ENCODE measurements at regions not wholly inside any gene's neighbourhood (a gene's known extent, or its start where the extent isn't known, plus 50 kb on each side); places are given as distances from the start of the nearest gene placed in this dataset.

DNA sequence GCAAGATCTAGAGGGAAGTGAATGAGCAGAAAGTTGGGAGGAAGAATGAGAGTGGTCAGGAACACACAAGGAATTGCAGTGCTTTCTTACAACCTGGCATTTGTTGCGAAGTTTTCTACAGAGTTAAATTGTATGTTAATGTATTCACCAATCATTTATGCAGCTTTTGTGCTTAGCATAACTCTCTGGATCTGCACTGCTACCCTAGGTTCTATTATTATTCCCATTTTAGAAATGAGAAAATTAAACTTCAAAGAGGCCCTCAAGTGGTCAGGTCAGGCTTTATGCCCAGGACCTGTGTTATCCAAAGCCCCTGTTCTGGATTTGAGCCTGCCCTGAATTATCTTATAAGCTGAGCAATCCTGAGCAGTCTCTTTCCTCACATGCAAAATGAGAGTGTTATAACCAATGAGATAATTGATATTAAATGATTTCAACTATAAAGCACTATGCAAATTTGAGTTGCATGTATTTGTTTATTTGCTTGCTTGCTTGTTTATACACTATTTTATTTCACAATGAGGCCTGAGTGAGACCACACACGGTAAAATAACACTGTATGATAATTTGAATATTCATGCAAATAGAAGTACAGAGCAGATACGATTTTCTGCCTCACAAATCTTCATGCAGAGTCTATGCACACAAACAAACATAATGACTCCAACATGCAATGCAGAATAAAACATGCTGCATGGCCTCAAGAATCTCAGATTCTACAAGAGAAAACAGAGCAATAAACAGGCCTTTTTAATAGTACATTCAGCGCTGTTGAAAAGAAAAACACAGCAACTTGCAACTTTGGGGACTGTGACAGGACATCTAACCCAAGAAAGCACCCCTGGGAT lies 323.0 kb downstream of the PLPP3 start:
- Histone ChIP-seq H2AFZ (ENCODE audit: low read length) (no peak overlapping the region), H3K4me2 (ENCODE audit: low read length) (no peak overlapping the region), H3K9me2 (ENCODE audit: insufficient read depth, low read length) (no peaks in the 10 kb centered on the region), H4K20me1 (ENCODE audit: insufficient read depth, low read length) (no peaks in the 10 kb centered on the region), H3K4me1 (ENCODE audit: insufficient read depth, low read length, poor library complexity, severe bottlenecking) (no peaks in the 10 kb centered on the region), H3K9me3 (ENCODE audit: low read length) (no peaks in the 10 kb centered on the region), H3K79me2 (ENCODE audit: insufficient read depth, low read depth, low read length) (no peaks in the 10 kb centered on the region), H3K4me3 (ENCODE audit: low read depth, low read length, poor library complexity, severe bottlenecking) (no peak overlapping the region), H3K27ac (ENCODE audit: low read depth, low read length, poor library complexity, severe bottlenecking) (no peak overlapping the region), H3K36me3 (ENCODE audit: insufficient read depth, low read length) (no peaks in the 10 kb centered on the region)
- no peak for DNase-seq (ENCODE audit: low spot score)
- BruUV-seq (replicated peaks), result no TSS peak
- ChIA-PET POLR2A (no interaction called here), CTCF (ENCODE audit: unreplicated experiment) (no interaction called here)
- no peak for TF ChIP-seq EZH2phosphoT487 (IDR thresholded peaks at IDR 0.05; ENCODE audit: borderline replicate concordance, low read depth, low read length)
- TF ChIP-seq, protein P1, sequence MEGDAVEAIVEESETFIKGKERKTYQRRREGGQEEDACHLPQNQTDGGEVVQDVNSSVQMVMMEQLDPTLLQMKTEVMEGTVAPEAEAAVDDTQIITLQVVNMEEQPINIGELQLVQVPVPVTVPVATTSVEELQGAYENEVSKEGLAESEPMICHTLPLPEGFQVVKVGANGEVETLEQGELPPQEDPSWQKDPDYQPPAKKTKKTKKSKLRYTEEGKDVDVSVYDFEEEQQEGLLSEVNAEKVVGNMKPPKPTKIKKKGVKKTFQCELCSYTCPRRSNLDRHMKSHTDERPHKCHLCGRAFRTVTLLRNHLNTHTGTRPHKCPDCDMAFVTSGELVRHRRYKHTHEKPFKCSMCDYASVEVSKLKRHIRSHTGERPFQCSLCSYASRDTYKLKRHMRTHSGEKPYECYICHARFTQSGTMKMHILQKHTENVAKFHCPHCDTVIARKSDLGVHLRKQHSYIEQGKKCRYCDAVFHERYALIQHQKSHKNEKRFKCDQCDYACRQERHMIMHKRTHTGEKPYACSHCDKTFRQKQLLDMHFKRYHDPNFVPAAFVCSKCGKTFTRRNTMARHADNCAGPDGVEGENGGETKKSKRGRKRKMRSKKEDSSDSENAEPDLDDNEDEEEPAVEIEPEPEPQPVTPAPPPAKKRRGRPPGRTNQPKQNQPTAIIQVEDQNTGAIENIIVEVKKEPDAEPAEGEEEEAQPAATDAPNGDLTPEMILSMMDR (conservative IDR thresholded peaks at IDR 0.05; ENCODE audit: low read length), result no peak
- intact Hi-C loops (cut with micrococcal nuclease; ENCODE audit: unreplicated experiment), result no loop called here

DNA sequence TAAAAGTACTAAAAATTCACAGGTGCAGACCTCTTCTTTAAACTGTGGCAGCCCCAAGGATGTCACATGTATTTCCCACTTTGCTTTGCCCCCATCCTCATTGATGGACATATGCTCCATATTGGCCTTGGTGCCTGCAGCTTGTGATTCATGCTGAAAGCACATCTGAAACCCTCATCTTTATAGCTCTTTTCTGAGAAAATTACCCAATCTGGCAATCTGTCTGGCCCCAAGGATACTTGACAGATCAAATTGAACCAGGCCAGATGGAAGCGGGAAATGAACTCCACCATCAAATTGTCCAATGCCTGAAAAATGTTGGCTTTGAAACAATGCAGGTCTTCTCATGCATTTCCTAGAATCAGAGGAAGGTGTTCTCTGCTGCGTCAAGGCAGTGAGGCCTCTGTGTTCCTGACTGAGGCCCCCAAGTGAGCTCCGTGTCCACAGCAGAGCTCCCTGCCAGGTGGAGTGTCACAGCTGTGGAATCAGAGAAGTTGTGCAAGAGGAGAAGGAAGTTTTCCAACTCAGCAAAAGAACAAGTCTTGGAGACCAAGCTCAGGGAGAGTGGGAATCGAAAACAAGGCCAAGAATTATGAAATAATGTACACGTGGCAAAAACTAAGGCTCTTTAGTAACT lies 323.7 kb downstream of the PLPP3 start:
- ChIA-PET POLR2A (no interaction called here), CTCF (ENCODE audit: unreplicated experiment) (no interaction called here)
- Histone ChIP-seq H3K79me2 (ENCODE audit: insufficient read depth, low read depth, low read length) (no peaks in the 10 kb centered on the region), H3K9me3 (ENCODE audit: low read length) (no peaks in the 10 kb centered on the region), H3K4me3 (ENCODE audit: low read depth, low read length, poor library complexity, severe bottlenecking) (no peak overlapping the region), H3K4me2 (ENCODE audit: low read length) (no peak overlapping the region), H3K36me3 (ENCODE audit: insufficient read depth, low read length) (no peaks in the 10 kb centered on the region), H3K27ac (ENCODE audit: low read depth, low read length, poor library complexity, severe bottlenecking) (no peak overlapping the region), H4K20me1 (ENCODE audit: insufficient read depth, low read length) (no peaks in the 10 kb centered on the region), H3K4me1 (ENCODE audit: insufficient read depth, low read length, poor library complexity, severe bottlenecking) (no peaks in the 10 kb centered on the region), H3K9me2 (ENCODE audit: insufficient read depth, low read length) (no peaks in the 10 kb centered on the region), H2AFZ (ENCODE audit: low read length) (no peak overlapping the region)
- intact Hi-C loops (cut with micrococcal nuclease; ENCODE audit: unreplicated experiment), result no loop called here
- no TSS peak for BruUV-seq (replicated peaks)
- DNase-seq (ENCODE audit: low spot score), result no peak
- TF ChIP-seq, protein P1 (conservative IDR thresholded peaks at IDR 0.05; ENCODE audit: low read length), result no peak
- TF ChIP-seq EZH2phosphoT487 (IDR thresholded peaks at IDR 0.05; ENCODE audit: borderline replicate concordance, low read depth, low read length), result no peak

DNA sequence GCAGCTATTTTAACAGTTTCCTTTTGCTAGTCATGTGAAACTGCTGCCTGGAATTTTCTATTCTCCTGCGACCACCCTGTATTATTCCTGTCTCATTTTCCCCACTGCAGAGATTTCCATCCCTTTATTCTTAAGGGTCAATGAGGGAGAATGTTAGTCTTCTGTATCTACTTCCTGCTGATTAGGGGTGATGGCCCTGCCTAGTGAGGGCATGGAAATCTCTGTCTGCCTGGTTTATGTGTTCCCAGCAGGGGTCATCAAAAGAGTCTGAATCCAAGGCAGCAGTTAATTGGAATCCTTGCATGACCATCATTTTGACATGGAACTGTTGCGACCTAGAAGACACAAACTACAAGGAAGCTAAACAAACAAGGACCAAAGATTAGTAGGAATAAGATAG lies 325.2 kb downstream of the PLPP3 start:
- Histone ChIP-seq H3K4me3 (ENCODE audit: low read depth, low read length, poor library complexity, severe bottlenecking) (no peak overlapping the region), H3K27ac (ENCODE audit: low read depth, low read length, poor library complexity, severe bottlenecking) (no peak overlapping the region), H2AFZ (ENCODE audit: low read length) (no peak overlapping the region), H3K79me2 (ENCODE audit: insufficient read depth, low read depth, low read length) (no peaks in the 10 kb centered on the region), H4K20me1 (ENCODE audit: insufficient read depth, low read length) (no peaks in the 10 kb centered on the region), H3K4me2 (ENCODE audit: low read length) (no peak overlapping the region), H3K4me1 (ENCODE audit: insufficient read depth, low read length, poor library complexity, severe bottlenecking) (no peaks in the 10 kb centered on the region), H3K9me2 (ENCODE audit: insufficient read depth, low read length) (no peaks in the 10 kb centered on the region), H3K9me3 (ENCODE audit: low read length) (no peaks in the 10 kb centered on the region), H3K36me3 (ENCODE audit: insufficient read depth, low read length) (no peaks in the 10 kb centered on the region)
- no peak for DNase-seq (ENCODE audit: low spot score)
- BruUV-seq (replicated peaks), result no TSS peak
- TF ChIP-seq, protein P1 (conservative IDR thresholded peaks at IDR 0.05; ENCODE audit: low read length), result no peak
- TF ChIP-seq EZH2phosphoT487 (IDR thresholded peaks at IDR 0.05; ENCODE audit: borderline replicate concordance, low read depth, low read length), result no peak
- CTCF ChIA-PET (ENCODE audit: unreplicated experiment), result no interaction called here
- POLR2A ChIA-PET, result interaction anchor here (1.2 kb wide), 1 partner anchor 18 kb away, joined by 3 read pairs; no protein-coding TSS in a partner anchor
- intact Hi-C loops (cut with micrococcal nuclease; ENCODE audit: unreplicated experiment), result no loop called here
